IMR-90 (cell line): ENCODE measurements at regions not wholly inside any gene's neighbourhood (a gene's known extent, or its start where the extent isn't known, plus 50 kb on each side); places are given as distances from the start of the nearest gene placed in this dataset.

Experiments used
- ATAC-seq: fragments of 200-7000 bp; cut with Tn5 transposase; 2 replicates; pipeline ENCODE4 v1.9.1; 2020; ENCODE audit warnings: low read depth, mild to moderate bottlenecking, moderate library complexity
- BruUV-seq: library from RNA; stranded (reverse); fragments of 400-500 nt; replicated peaks from 2 replicates; lab custom pipeline; 2021; lab: Mats Ljungman, UMichigan
- CTCF ChIA-PET: fragments of 300-600 bp; formaldehyde crosslinking; extraction: SDS; loops from one replicate; lab custom pipeline; 2021; ENCODE audit warnings: antibody characterized with exemption; lab: Yijun Ruan, JAX
- POLR2A ChIA-PET: fragments of 300-600 bp; sonication (Branson Sonifier 250); formaldehyde crosslinking; loops from one replicate; lab custom pipeline; 2022; ENCODE audit warnings: antibody characterized with exemption; ENCODE audit not compliant: unreplicated experiment; lab: Charles Lee
- DNase-seq: peaks from one replicate; pipeline ENCODE4 v3.0.0; 2013
- H2AFZ ChIP-seq: replicated peaks from 2 replicates; pipeline ENCODE3; 2013; ENCODE audit warnings: low read length, mild to moderate bottlenecking; ENCODE audit not compliant: poor library complexity
- H2AK5ac ChIP-seq: 2 replicates; pipeline ENCODE4 v1.6.1; 2013; ENCODE audit warnings: low read depth, low read length, inconsistent platforms
- H2AK9ac ChIP-seq: replicated peaks from 2 replicates; pipeline ENCODE3; 2013; ENCODE audit warnings: mild to moderate bottlenecking, low read depth, low read length, moderate library complexity; ENCODE audit not compliant: poor library complexity
- H2BK120ac ChIP-seq: 2 replicates; pipeline ENCODE4 v1.6.1; 2013; ENCODE audit warnings: low read depth, low read length, inconsistent platforms
- H2BK15ac ChIP-seq: 3 replicates; pipeline ENCODE4 v1.6.1; 2013; ENCODE audit warnings: low read depth, low read length, inconsistent platforms
- H2BK20ac ChIP-seq: 2 replicates; pipeline ENCODE4 v1.6.1; 2013; ENCODE audit warnings: low read depth, mild to moderate bottlenecking, inconsistent platforms, low read length, moderate library complexity
- H2BK5ac ChIP-seq: 2 replicates; pipeline ENCODE4 v1.6.1; 2013; ENCODE audit warnings: mild to moderate bottlenecking, low read depth, low read length, inconsistent platforms; ENCODE audit not compliant: poor library complexity, severe bottlenecking
- H3K14ac ChIP-seq: replicated peaks from 2 replicates; pipeline ENCODE4 v1.6.1; 2013; ENCODE audit warnings: low read depth, low read length, inconsistent platforms
- H3K18ac ChIP-seq: 2 replicates; pipeline ENCODE4 v1.6.1; 2013; ENCODE audit warnings: low read depth, low read length, control low read depth
- H3K23ac ChIP-seq: 2 replicates; pipeline ENCODE4 v1.6.1; 2013; ENCODE audit warnings: low read depth, low read length, inconsistent platforms
- H3K27ac ChIP-seq: 2 replicates; pipeline ENCODE4 v1.5.1; 2013; ENCODE audit warnings: mild to moderate bottlenecking, control low read depth, low read length; ENCODE audit not compliant: insufficient read depth
- H3K27me3 ChIP-seq: 2 replicates; pipeline ENCODE4 v1.6.1; 2013; ENCODE audit warnings: low read length; ENCODE audit not compliant: control insufficient read depth, insufficient read depth
- H3K36me3 ChIP-seq: 2 replicates; pipeline ENCODE4 v1.6.1; 2013; ENCODE audit warnings: low read length, mixed read lengths; ENCODE audit not compliant: control insufficient read depth, insufficient read depth
- H3K4ac ChIP-seq: 2 replicates; pipeline ENCODE4 v1.6.1; 2013; ENCODE audit warnings: low read depth, low read length, inconsistent platforms
- H3K4me1 ChIP-seq: 2 replicates; pipeline ENCODE4 v1.6.1; 2013; ENCODE audit warnings: low read length, mixed read lengths; ENCODE audit not compliant: control insufficient read depth, insufficient read depth
- H3K4me2 ChIP-seq: 2 replicates; pipeline ENCODE4 v1.6.1; 2013; ENCODE audit warnings: low read depth, mild to moderate bottlenecking, control low read depth, low read length, moderate library complexity
- H3K4me3 ChIP-seq: 2 replicates; pipeline ENCODE4 v1.5.1; 2013; ENCODE audit warnings: low read depth, mild to moderate bottlenecking, control low read depth, low read length, moderate library complexity; ENCODE audit not compliant: insufficient read depth
- H3K56ac ChIP-seq: 2 replicates; pipeline ENCODE4 v1.6.1; 2013; ENCODE audit warnings: low read length, inconsistent platforms; ENCODE audit not compliant: insufficient read depth; ENCODE audit errors: extremely low read depth
- H3K79me1 ChIP-seq, 2 experiments: 2 replicates each; pipeline ENCODE4 v1.6.1; 2013; ENCODE audit warnings: low read length in 2 of 2, inconsistent platforms in 1 of 2, low read depth in 1 of 2
- H3K9ac ChIP-seq: 2 replicates; pipeline ENCODE4 v1.6.1; 2013; ENCODE audit warnings: low read depth, low read length, control low read depth
- H3K9me1 ChIP-seq: 2 replicates; pipeline ENCODE4 v1.6.1; 2013; ENCODE audit warnings: low read length, inconsistent platforms; ENCODE audit not compliant: insufficient read depth
- H3K9me3 ChIP-seq: 2 replicates; pipeline ENCODE4 v1.6.1; 2013; ENCODE audit warnings: low read length; ENCODE audit not compliant: control insufficient read depth, insufficient read depth
- H4K20me1 ChIP-seq: 2 replicates; pipeline ENCODE4 v1.6.1; 2013; ENCODE audit warnings: low read length, inconsistent platforms; ENCODE audit not compliant: insufficient read depth
- H4K5ac ChIP-seq: 2 replicates; pipeline ENCODE4 v1.6.1; 2013; ENCODE audit warnings: mild to moderate bottlenecking, low read depth, low read length, control low read depth
- H4K8ac ChIP-seq, 2 experiments: 2 replicates each; pipeline ENCODE4 v1.6.1; 2013; ENCODE audit warnings: low read depth in 2 of 2, low read length in 2 of 2, control low read depth in 1 of 2, inconsistent platforms in 1 of 2
- H4K91ac ChIP-seq: 2 replicates; pipeline ENCODE4 v1.6.1; 2013; ENCODE audit warnings: low read depth, low read length, inconsistent platforms; ENCODE audit not compliant: insufficient read depth
- CHD1 ChIP-seq: IDR thresholded peaks from 2 replicates; pipeline ENCODE4 v1.6.1; 2012; ENCODE audit warnings: low read depth, low read length, improper control_type of control experiment
- FOS ChIP-seq: fragments of 150-350 bp; IDR thresholded peaks from 2 replicates; pipeline ENCODE4 v1.6.1; 2016; ENCODE audit warnings: low read depth, low read length
- POLR2A ChIP-seq: IDR thresholded peaks from 2 replicates; pipeline ENCODE4 v1.6.1; 2012; ENCODE audit warnings: mild to moderate bottlenecking, low read depth, low read length
- RAD21 ChIP-seq: IDR thresholded peaks from 2 replicates; pipeline ENCODE4 v1.6.1; 2012; ENCODE audit warnings: low read length, improper control_type of control experiment
- WGBS, 2 experiments: methylation state at CpG; one replicate each; pipeline versions ENCODE4 v1.1.5 to v1.1.7; 2013; ENCODE audit warnings: missing lambda C conversion rate in 2 of 2; ENCODE audit not compliant: insufficient read length in 1 of 2; ENCODE audit errors: extremely low coverage in 2 of 2; 5-methylcytosine and 5-hydroxymethylcytosine counted together
- dilution Hi-C: fragments of 300-500 bp; cut with HindIII; formaldehyde crosslinking; loops from one replicate; pipeline ENCODE4 v1.14.3; 2018; ENCODE audit warnings: low sequenced_read_pairs; ENCODE audit not compliant: unreplicated experiment
- in situ Hi-C: fragments of 300-500 bp; cut with MboI; formaldehyde crosslinking; loops from 3 replicates; pipeline ENCODE4 v1.14.3; 2019; ENCODE audit warnings: low sequenced_read_pairs, inconsistent platforms, mixed read lengths
- intact Hi-C: fragments of 100-400 bp; cut with micrococcal nuclease; formaldehyde crosslinking; loops from 2 replicates; pipeline ENCODE4 v1.10.0; 2022

GRCh38 chr5:4294878-4295277 is 699.2 kb downstream of the IRX1 start:
- WGBS, 2 experiments: 29% methylated on average over 1 of the region's 9 CpGs; no CpG with 5 or more reads in 1 of the 2 experiments
- H3K4me3 ChIP-seq: no peak overlapping the region
- no peak overlapping the region for H3K23ac ChIP-seq
- no peak for ATAC-seq
- no peak overlapping the region for H4K91ac ChIP-seq
- H2AK5ac ChIP-seq: no peak overlapping the region
- no peak overlapping the region for H4K5ac ChIP-seq
- H3K18ac ChIP-seq: no peak overlapping the region
- no peak overlapping the region for H2BK120ac ChIP-seq
- CTCF ChIA-PET: no interaction called here
- no peaks in the 10 kb centered on the region for H3K36me3 ChIP-seq
- DNase-seq: no peak
- POLR2A ChIA-PET: no interaction called here
- H3K4me1 ChIP-seq: no peaks in the 10 kb centered on the region
- H4K20me1 ChIP-seq: no peaks in the 10 kb centered on the region
- no peak overlapping the region for H3K27ac ChIP-seq
- BruUV-seq: no TSS peak
- no peaks in the 10 kb centered on the region for H3K9me1 ChIP-seq
- intact Hi-C loops (no loop called here), in situ Hi-C loops (no loop called here), dilution Hi-C loops (no loop called here)
- no peaks in the 10 kb centered on the region for H3K79me1 ChIP-seq
- H2BK15ac ChIP-seq: no peak overlapping the region
- H2AFZ ChIP-seq: no peak overlapping the region
- H3K56ac ChIP-seq: no peak overlapping the region
- H3K9ac ChIP-seq: no peak overlapping the region
- H2AK9ac ChIP-seq: no peak overlapping the region
- no peak overlapping the region for H2BK5ac ChIP-seq
- H3K4ac ChIP-seq: no peak overlapping the region
- peaks cover 20% of the 10 kb centered on the region for H3K9me3 ChIP-seq
- no peak overlapping the region for H3K14ac ChIP-seq
- TF ChIP-seq POLR2A: no peak
- TF ChIP-seq FOS: no peak
- no peak for TF ChIP-seq RAD21
- TF ChIP-seq CHD1: no peak
- H3K4me2 ChIP-seq: no peak overlapping the region
- H4K8ac ChIP-seq: no peak overlapping the region
- no peaks in the 10 kb centered on the region for H3K27me3 ChIP-seq
- no peak overlapping the region for H2BK20ac ChIP-seq
